ENCODE measurements at regions not wholly inside any gene's neighbourhood (a gene's known extent, or its start where the extent isn't known, plus 50 kb on each side); places are given as distances from the start of the nearest gene placed in this dataset.

DNA sequence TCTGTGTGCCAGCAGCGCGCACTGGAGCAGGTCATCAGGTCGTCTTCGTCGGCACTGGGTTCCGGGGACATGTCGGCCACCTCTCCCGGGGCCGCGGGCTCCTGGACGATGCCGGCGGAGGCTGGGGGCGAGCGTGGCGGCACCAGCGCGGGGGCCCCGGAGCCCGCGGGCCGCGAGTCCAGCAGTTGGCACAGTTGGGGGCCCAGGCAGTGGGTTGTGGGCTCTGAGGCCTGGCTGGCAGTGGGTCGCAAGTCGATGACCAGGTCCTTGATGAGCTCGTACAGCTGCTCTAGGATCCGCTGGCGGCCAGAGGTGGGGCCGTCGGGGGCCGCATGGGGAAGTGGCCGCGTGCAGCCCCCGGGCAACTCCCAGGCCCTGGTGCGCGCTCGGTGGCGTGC is 300.5 kb downstream of the CCDC74A start:
- TF ChIP-seq, protein P1, sequence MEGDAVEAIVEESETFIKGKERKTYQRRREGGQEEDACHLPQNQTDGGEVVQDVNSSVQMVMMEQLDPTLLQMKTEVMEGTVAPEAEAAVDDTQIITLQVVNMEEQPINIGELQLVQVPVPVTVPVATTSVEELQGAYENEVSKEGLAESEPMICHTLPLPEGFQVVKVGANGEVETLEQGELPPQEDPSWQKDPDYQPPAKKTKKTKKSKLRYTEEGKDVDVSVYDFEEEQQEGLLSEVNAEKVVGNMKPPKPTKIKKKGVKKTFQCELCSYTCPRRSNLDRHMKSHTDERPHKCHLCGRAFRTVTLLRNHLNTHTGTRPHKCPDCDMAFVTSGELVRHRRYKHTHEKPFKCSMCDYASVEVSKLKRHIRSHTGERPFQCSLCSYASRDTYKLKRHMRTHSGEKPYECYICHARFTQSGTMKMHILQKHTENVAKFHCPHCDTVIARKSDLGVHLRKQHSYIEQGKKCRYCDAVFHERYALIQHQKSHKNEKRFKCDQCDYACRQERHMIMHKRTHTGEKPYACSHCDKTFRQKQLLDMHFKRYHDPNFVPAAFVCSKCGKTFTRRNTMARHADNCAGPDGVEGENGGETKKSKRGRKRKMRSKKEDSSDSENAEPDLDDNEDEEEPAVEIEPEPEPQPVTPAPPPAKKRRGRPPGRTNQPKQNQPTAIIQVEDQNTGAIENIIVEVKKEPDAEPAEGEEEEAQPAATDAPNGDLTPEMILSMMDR (IDR thresholded peaks at IDR 0.05): no peak
- TF ChIP-seq POLR2AphosphoS5 (IDR thresholded peaks at IDR 0.05; ENCODE audit: insufficient read depth in 1 of 2, low read depth in 1 of 2): no peak
